ENCODE measurements at regions not wholly inside any gene's neighbourhood (a gene's known extent, or its start where the extent isn't known, plus 50 kb on each side); places are given as distances from the start of the nearest gene placed in this dataset.
"Not testable (repeated sequence)": the region's sequence is repeated elsewhere in the genome, so short reads cannot be mapped to it uniquely, and the experiment has no call there.

DNA sequence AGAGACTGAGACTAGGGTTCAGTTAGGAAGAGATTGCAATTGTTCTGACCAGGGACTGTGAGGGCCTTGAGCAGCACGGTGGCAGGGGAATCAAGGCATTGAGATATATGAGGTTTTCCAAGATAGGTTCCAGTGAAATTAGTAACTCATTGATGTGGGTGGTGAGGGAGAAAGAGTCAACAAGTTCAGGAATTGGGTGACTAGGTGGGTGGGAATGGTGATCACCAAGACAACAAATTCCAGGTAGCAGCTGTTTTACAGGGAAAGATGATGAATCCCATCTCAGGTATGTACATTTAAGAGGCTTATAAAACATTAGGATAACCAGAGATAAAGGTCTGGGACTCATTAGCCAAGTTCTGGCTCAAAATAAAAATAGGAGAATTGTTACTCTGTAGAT lies 251.5 kb upstream of the MGAT5 start:
- Histone ChIP-seq H3K27me3 (ENCODE audit: insufficient read depth, low read length, poor library complexity, severe bottlenecking) (no peaks in the 10 kb centered on the region), H3K9me3 (ENCODE audit: low read length) (no peaks in the 10 kb centered on the region), H3K4me1 (ENCODE audit: insufficient read depth, low read length) (no peaks in the 10 kb centered on the region), H3K4me3 (ENCODE audit: low read length) (no peak overlapping the region), H3K27ac (ENCODE audit: low read depth, low read length) (no peak overlapping the region), H3K36me3 (ENCODE audit: insufficient read depth, low read length) (no peaks in the 10 kb centered on the region)
- Mint-ChIP-seq H3K9me3 (peaks cover 0 to 4% (median 0%) of the 10 kb centered on the region in 5 donors), H3K4me1 (no peaks in the 10 kb centered on the region), H3K4me3 (no peak overlapping the region), H3K27ac (peak overlapping the region in 1 of 8 donors; percentile 6), H3K27me3 (peaks cover 7 to 14% of the 10 kb centered on the region in 2 donors), H3K36me3 (no peaks in the 10 kb centered on the region)
- ChIA-PET POLR2A (no interaction called here), CTCF (interaction anchor here (1.4 kb wide), 1 partner anchor 8 kb away, joined by 3 read pairs; no protein-coding TSS in a partner anchor)
- no peak for DNase-seq

DNA sequence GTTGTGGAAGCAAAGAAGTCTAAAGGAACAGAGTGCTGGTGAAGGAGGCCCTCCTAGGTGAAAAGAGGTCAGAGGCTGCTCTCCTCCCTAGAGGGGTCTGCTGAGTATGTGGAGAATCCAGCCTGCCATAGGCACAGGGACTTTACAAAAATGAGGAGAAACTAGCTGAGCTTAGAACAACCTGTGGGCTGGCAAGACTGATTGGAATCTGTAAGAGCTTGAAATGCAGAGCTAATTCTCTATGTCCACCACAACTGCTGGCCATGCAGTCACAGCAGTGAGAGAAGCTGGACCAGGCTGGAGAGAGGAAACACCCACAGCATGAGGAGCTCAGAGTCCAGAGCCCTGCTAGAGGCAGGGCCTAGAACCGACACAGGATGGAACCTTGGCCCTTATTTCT lies 251.0 kb upstream of the MGAT5 start:
- DNase-seq: no peak
- H3K27ac ChIP-seq (ENCODE audit: low read depth, low read length): no peak overlapping the region
- no peaks in the 10 kb centered on the region for H3K4me1 ChIP-seq (ENCODE audit: insufficient read depth, low read length)
- no peaks in the 10 kb centered on the region for H3K9me3 ChIP-seq (ENCODE audit: low read length)
- ChIA-PET CTCF (no interaction called here), POLR2A (no interaction called here)
- no peaks in the 10 kb centered on the region for H3K27me3 ChIP-seq (ENCODE audit: insufficient read depth, low read length, poor library complexity, severe bottlenecking)
- Mint-ChIP-seq H3K4me3 (no peak overlapping the region), H3K27ac (peak overlapping the region in 1 of 8 donors; percentile 54), H3K4me1 (no peaks in the 10 kb centered on the region), H3K9me3 (peaks cover 0 to 3% (median 0%) of the 10 kb centered on the region in 5 donors), H3K27me3 (peaks cover 4 to 11% of the 10 kb centered on the region in 2 donors), H3K36me3 (no peaks in the 10 kb centered on the region)
- no peaks in the 10 kb centered on the region for H3K36me3 ChIP-seq (ENCODE audit: insufficient read depth, low read length)
- H3K4me3 ChIP-seq (ENCODE audit: low read length): no peak overlapping the region

DNA sequence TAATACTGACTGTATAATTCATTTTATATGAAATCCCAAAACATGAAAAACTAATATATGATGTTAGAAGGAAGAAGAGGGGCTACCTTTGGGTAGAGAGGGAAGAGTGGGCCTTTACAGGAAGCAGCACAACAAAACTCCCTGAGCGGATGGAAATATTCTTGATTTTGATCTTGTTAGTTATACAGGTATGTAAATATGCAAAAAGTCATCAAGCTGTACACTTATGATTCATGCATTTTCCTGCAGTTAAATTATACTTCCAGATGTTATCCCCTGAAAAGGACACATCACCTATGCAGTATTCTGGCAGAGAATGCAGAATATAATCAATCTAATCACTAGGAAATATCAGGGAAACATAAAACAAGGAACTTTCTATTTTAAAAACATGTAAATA lies 249.4 kb upstream of the MGAT5 start:
- peaks cover 0 to under 1% (median 0%) of the 10 kb centered on the region in 5 donors for H3K9me3 Mint-ChIP-seq
- Histone ChIP-seq H3K36me3 (ENCODE audit: insufficient read depth, low read length) (no peaks in the 10 kb centered on the region), H3K4me1 (ENCODE audit: insufficient read depth, low read length) (no peaks in the 10 kb centered on the region), H3K4me3 (ENCODE audit: low read length) (no peak overlapping the region), H3K27me3 (ENCODE audit: insufficient read depth, low read length, poor library complexity, severe bottlenecking) (no peaks in the 10 kb centered on the region), H3K27ac (ENCODE audit: low read depth, low read length) (no peak overlapping the region), H3K9me3 (ENCODE audit: low read length) (no peaks in the 10 kb centered on the region)
- CTCF ChIA-PET: no interaction called here
- no peak overlapping the region for H3K27ac Mint-ChIP-seq
- no peak for DNase-seq
- H3K4me1 Mint-ChIP-seq: no peaks in the 10 kb centered on the region
- no peak overlapping the region for H3K4me3 Mint-ChIP-seq
- POLR2A ChIA-PET: no interaction called here
- peaks cover 4 to 10% of the 10 kb centered on the region in 2 donors for H3K27me3 Mint-ChIP-seq
- H3K36me3 Mint-ChIP-seq: no peaks in the 10 kb centered on the region

DNA sequence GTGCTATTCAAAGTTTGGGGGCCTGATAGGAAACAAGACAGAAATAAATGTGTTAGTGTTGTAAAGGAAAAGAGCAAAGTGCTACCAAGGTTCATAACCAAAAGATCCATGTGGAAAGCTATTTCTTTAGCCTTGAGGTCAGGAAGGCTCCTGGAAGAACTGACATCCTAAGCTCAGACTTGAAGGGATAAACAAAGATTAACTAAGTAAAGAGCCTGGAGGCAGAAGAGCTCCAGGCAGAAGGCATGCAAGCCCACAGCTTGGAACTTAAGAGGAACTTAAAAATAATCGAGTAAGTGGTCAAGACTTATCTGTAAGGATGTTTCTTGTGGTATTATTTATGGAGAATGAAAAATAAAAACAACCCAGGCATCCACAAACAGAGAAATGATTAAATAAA lies 245.0 kb upstream of the MGAT5 start:
- ChIA-PET POLR2A (no interaction called here), CTCF (interaction anchor here (1.0 to 1.1 kb wide), 2 partner anchors 11 to 17 kb away, joined by 3 read pairs; no protein-coding TSS in a partner anchor)
- Mint-ChIP-seq H3K27ac (no peak overlapping the region), H3K36me3 (no peaks in the 10 kb centered on the region), H3K4me1 (peaks cover 0 to 25% (median 8%) of the 10 kb centered on the region in 3 donors), H3K27me3 (peaks cover 0 to 6% of the 10 kb centered on the region in 2 donors), H3K4me3 (no peak overlapping the region), H3K9me3 (no peaks in the 10 kb centered on the region)
- Histone ChIP-seq H3K27me3 (ENCODE audit: insufficient read depth, low read length, poor library complexity, severe bottlenecking) (no peaks in the 10 kb centered on the region), H3K4me1 (ENCODE audit: insufficient read depth, low read length) (no peaks in the 10 kb centered on the region), H3K4me3 (ENCODE audit: low read length) (no peak overlapping the region), H3K36me3 (ENCODE audit: insufficient read depth, low read length) (no peaks in the 10 kb centered on the region), H3K27ac (ENCODE audit: low read depth, low read length) (no peak overlapping the region), H3K9me3 (ENCODE audit: low read length) (no peaks in the 10 kb centered on the region)
- DNase-seq: no peak

DNA sequence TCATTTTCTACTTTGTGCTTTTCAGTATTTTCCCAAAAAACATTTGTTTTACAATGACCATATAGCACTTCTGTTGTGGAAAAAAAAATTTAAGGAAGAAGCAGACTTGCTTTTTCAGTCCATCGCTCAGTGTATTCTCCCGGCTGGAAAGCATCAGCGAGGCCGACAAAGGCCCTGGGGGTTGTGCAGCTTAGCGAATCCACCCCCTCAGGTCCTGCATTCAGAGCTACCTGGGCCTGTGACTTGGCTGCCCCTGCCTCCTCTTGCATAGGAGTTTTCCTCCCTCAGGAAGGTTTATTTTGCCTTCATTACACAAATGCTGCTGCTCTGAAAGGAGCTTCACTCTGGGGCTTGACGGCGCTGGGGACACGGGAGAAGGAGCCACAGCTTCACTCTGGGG lies 244.4 kb upstream of the MGAT5 start:
- H3K9me3 ChIP-seq (ENCODE audit: low read length): no peaks in the 10 kb centered on the region
- H3K36me3 ChIP-seq (ENCODE audit: insufficient read depth, low read length): no peaks in the 10 kb centered on the region
- no peaks in the 10 kb centered on the region for H3K4me1 ChIP-seq (ENCODE audit: insufficient read depth, low read length)
- no peak overlapping the region for H3K4me3 Mint-ChIP-seq
- H3K27ac ChIP-seq (ENCODE audit: low read depth, low read length): no peak overlapping the region
- H3K4me1 Mint-ChIP-seq: peaks cover 0 to 26% (median 8%) of the 10 kb centered on the region in 3 donors
- POLR2A ChIA-PET: no interaction called here
- no peak for DNase-seq
- no peaks in the 10 kb centered on the region for H3K9me3 Mint-ChIP-seq
- peaks cover 0 to 6% of the 10 kb centered on the region in 2 donors for H3K27me3 Mint-ChIP-seq
- no peak overlapping the region for H3K4me3 ChIP-seq (ENCODE audit: low read length)
- H3K27ac Mint-ChIP-seq: no peak overlapping the region
- no peaks in the 10 kb centered on the region for H3K36me3 Mint-ChIP-seq
- H3K27me3 ChIP-seq (ENCODE audit: insufficient read depth, low read length, poor library complexity, severe bottlenecking): no peaks in the 10 kb centered on the region
- CTCF ChIA-PET: interaction anchor here (1.0 to 1.1 kb wide), 2 partner anchors 10 to 18 kb away, joined by 3 read pairs; no protein-coding TSS in a partner anchor

DNA sequence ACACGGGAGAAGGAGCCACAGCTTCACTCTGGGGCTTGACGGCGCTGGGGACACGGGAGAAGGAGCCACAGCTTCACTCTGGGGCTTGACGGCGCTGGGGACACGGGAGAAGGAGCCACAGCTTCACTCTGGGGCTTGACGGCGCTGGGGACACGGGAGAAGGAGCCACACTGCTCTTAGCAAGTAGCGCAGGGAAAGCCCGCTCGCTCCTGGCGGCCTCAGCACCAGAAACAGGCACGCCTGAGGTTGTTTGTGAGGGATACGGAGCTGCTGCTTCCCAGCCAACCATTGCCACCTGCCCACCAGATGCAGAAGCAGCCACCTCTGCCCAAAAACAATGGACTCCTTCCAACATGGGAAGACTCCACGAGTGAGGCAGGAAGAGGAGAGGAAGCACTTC lies 244.0 kb upstream of the MGAT5 start:
- H3K27ac ChIP-seq (ENCODE audit: low read depth, low read length); H3K36me3 ChIP-seq (ENCODE audit: insufficient read depth, low read length); H3K27ac Mint-ChIP-seq; POLR2A ChIA-PET; H3K27me3 ChIP-seq (ENCODE audit: insufficient read depth, low read length, poor library complexity, severe bottlenecking); DNase-seq; H3K9me3 ChIP-seq (ENCODE audit: low read length); H3K9me3 Mint-ChIP-seq; H3K36me3 Mint-ChIP-seq; H3K27me3 Mint-ChIP-seq; H3K4me3 ChIP-seq (ENCODE audit: low read length); H3K4me1 ChIP-seq (ENCODE audit: insufficient read depth, low read length); H3K4me3 Mint-ChIP-seq: not testable (repeated sequence)
- CTCF ChIA-PET: interaction anchor here (1.1 to 1.6 kb wide), 3 partner anchors 8 to 19 kb away, joined by 3 read pairs; no protein-coding TSS in a partner anchor
- peaks cover 0 to 26% (median 8%) of the 10 kb centered on the region in 3 donors for H3K4me1 Mint-ChIP-seq

DNA sequence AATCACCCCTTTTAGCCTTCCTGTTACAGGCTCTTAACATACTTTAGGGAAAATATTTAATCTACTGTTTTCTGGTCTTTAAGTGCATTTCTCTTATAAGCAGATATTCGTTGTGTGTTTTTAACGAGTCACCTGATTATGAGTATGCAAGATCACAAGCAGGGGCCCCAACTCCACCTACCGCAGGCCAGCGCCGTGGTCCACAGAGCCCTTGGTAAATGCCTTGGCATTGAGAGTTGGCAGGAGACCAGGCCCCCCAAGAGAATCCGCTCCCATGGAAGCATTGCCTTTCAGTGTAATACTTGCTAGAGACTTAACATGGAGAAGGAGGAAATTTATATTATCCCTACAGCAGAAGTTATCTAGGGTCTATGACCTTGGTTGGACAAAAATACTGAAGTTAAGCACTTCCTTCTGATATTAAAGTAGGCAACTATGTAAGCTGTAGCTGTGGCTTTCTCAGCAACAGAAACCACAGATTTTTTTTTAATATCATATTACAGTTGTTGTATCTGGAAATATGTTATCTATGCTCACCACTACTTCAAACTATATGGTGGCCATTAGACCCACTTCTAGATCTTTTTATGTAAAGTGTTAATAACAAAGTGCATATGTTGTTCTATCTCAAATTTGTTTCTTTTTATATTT lies 241.8 kb upstream of the MGAT5 start:
- ChIA-PET CTCF (no interaction called here), POLR2A (no interaction called here)
- Histone ChIP-seq H3K36me3 (ENCODE audit: insufficient read depth, low read length) (no peaks in the 10 kb centered on the region), H3K9me3 (ENCODE audit: low read length) (no peaks in the 10 kb centered on the region), H3K27ac (ENCODE audit: low read depth, low read length) (no peak overlapping the region), H3K27me3 (ENCODE audit: insufficient read depth, low read length, poor library complexity, severe bottlenecking) (no peaks in the 10 kb centered on the region), H3K4me1 (ENCODE audit: insufficient read depth, low read length) (no peaks in the 10 kb centered on the region), H3K4me3 (ENCODE audit: low read length) (no peak overlapping the region)
- Mint-ChIP-seq H3K4me1 (peaks cover 0 to 26% (median 8%) of the 10 kb centered on the region in 3 donors), H3K27me3 (no peaks in the 10 kb centered on the region), H3K36me3 (no peaks in the 10 kb centered on the region), H3K4me3 (no peak overlapping the region), H3K27ac (peak overlapping the region in 1 of 8 donors; percentile 47), H3K9me3 (no peaks in the 10 kb centered on the region)
- no peak for DNase-seq

DNA sequence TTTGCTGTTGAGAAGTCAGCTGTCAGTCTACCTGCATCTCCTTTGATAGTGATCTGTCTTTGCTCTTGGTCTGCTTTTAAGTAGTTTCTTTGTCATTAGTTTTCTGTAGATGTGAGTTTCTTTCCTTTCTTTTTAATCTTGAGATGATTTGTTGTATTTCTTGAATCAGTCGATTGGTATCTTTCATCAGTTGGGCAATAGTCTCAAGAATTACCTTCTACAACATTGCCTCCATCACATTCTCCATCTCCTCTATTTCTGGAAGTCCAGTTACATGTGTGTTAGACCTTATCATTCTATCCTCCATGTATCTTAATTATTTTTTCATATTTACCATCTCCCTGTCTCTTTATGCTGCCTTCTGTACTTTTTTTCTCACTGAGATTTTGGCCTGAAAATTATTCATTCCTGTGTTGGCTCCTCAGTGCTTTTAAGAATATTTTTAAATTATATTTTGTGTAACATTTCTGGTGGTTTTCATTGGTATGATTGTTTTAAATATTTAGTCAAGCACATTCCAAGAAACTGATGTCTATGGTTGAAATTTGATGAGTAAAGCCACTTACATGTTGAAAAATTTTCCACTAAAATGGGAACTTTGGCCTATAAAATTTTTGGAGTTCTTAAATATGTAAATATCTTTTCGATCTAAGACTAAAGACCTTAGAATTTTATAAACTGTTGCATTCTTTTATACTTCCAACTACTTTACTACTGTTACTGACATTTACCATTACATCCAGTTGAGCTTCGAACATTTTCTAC lies 239.5 kb upstream of the MGAT5 start:
- Histone ChIP-seq H3K27me3 (ENCODE audit: insufficient read depth, low read length, poor library complexity, severe bottlenecking) (no peaks in the 10 kb centered on the region), H3K9me3 (ENCODE audit: low read length) (no peaks in the 10 kb centered on the region), H3K4me3 (ENCODE audit: low read length) (no peak overlapping the region), H3K4me1 (ENCODE audit: insufficient read depth, low read length) (no peaks in the 10 kb centered on the region), H3K27ac (ENCODE audit: low read depth, low read length) (no peak overlapping the region), H3K36me3 (ENCODE audit: insufficient read depth, low read length) (no peaks in the 10 kb centered on the region)
- ChIA-PET CTCF (no interaction called here), POLR2A (no interaction called here)
- Mint-ChIP-seq H3K9me3 (no peaks in the 10 kb centered on the region), H3K27ac (no peak overlapping the region), H3K4me1 (peaks cover 0 to 27% (median 8%) of the 10 kb centered on the region in 3 donors), H3K36me3 (no peaks in the 10 kb centered on the region), H3K27me3 (no peaks in the 10 kb centered on the region), H3K4me3 (no peak overlapping the region)
- no peak for DNase-seq
